CD4-positive, alpha-beta T cell treated with Interleukin-21 for 1 hour (primary cell): ENCODE measurements at regions not wholly inside any gene's neighbourhood (a gene's known extent, or its start where the extent isn't known, plus 50 kb on each side); places are given as distances from the start of the nearest gene placed in this dataset.
A peak's percentile ranks its signal among the peaks of the same experiment; 100 is the strongest.

Experiments
- DNase-seq: peaks from one replicate; pipeline ENCODE4 v3.0.0-alpha.2; 2020

- DNase-seq: no peak
Measured at GRCh38 chr1:173128742-173129141, 78.0 kb upstream of the TNFSF18 start.

- DNase-seq: no peak
Measured at GRCh38 chr1:173127369-173128307, 76.9 kb upstream of the TNFSF18 start.

GRCh38 chr1:173126421-173126820 is 75.7 kb upstream of the TNFSF18 start:
- no peak for DNase-seq

GRCh38 chr1:173122958-173123852 is 72.5 kb upstream of the TNFSF18 start:
- DNase-seq: peak; percentile 28

GRCh38 chr1:173122344-173122935 is 71.7 kb upstream of the TNFSF18 start:
- no peak for DNase-seq

GRCh38 chr1:173118404-173118803 is 67.7 kb upstream of the TNFSF18 start:
- no peak for DNase-seq

- DNase-seq: no peak
Measured at GRCh38 chr1:173117761-173118160, 67.0 kb upstream of the TNFSF18 start.

- DNase-seq: no peak
Measured at GRCh38 chr1:173117108-173117633, 66.4 kb upstream of the TNFSF18 start.

GRCh38 chr1:173114346-173114745 is 63.6 kb upstream of the TNFSF18 start:
- no peak for DNase-seq

GRCh38 chr1:173113015-173113741 is 62.4 kb upstream of the TNFSF18 start:
- DNase-seq: no peak

GRCh38 chr1:173112129-173112528 is 61.4 kb upstream of the TNFSF18 start:
- peak; percentile 4 for DNase-seq

GRCh38 chr1:173107696-173108095 is 57.0 kb upstream of the TNFSF18 start:
- no peak for DNase-seq

GRCh38 chr1:173103006-173103405 is 52.3 kb upstream of the TNFSF18 start:
- DNase-seq: no peak

- no peak for DNase-seq
Measured at GRCh38 chr1:173101589-173101988, 50.8 kb upstream of the TNFSF18 start.

- DNase-seq: no peak
Measured at GRCh38 chr1:173100476-173101107, 49.9 kb upstream of the TNFSF18 start.
